Thoracic aorta (tissue), 2 donors: ENCODE measurements at regions not wholly inside any gene's neighbourhood (a gene's known extent, or its start where the extent isn't known, plus 50 kb on each side); places are given as distances from the start of the nearest gene placed in this dataset.

Experiments used
- ATAC-seq: fragments of 150-250 bp; one replicate; pipeline ENCODE4 v1.8.0; 2017; ENCODE audit warnings: low read depth; ENCODE audit not compliant: insufficient number of reproducible peaks, low FRiP score
- DNase-seq: peaks from one replicate; pipeline ENCODE4 v3.0.0-alpha.2; 2020; ENCODE audit warnings: low spot score
- H3K27ac ChIP-seq, 2 donors: fragments of 200-600 bp; sonication (generic); 1 replicate in 1 of 2; 2 replicates in 1 of 2; pipeline ENCODE4 v1.5.1; 2016; ENCODE audit warnings: mild to moderate bottlenecking in 2 of 2, moderate library complexity in 2 of 2
- H3K27me3 ChIP-seq: fragments of 200-600 bp; sonication (generic); replicated peaks from 2 replicates; pipeline ENCODE4 v1.6.0; 2016; ENCODE audit warnings: mild to moderate bottlenecking; ENCODE audit not compliant: insufficient read depth
- H3K36me3 ChIP-seq: fragments of 200-600 bp; sonication (generic); one replicate; pipeline ENCODE4 v1.5.1; 2016
- H3K4me1 ChIP-seq, 2 donors: fragments of 200-600 bp; sonication (generic); 1 replicate in 1 of 2; 2 replicates in 1 of 2; pipeline versions ENCODE4 v1.5.1 to v1.6.0; 2016; ENCODE audit warnings: low read depth in 2 of 2, mild to moderate bottlenecking in 1 of 2; ENCODE audit not compliant: control insufficient read depth in 1 of 2
- H3K4me3 ChIP-seq: fragments of 200-600 bp; sonication (generic); 2 replicates; pipeline ENCODE4 v1.5.1; 2016; ENCODE audit warnings: mild to moderate bottlenecking
- H3K9me3 ChIP-seq: fragments of 200-600 bp; sonication (generic); 2 replicates; pipeline ENCODE4 v1.5.1; 2016
- CTCF ChIP-seq: fragments of 200-600 bp; sonication (generic); IDR thresholded peaks from one replicate; pipeline ENCODE4 v1.5.1; 2019; ENCODE audit warnings: antibody characterized with exemption

GRCh38 chr2:196538646-196539045, 100.9 kb upstream of the CCDC150 start:
- ATAC-seq (no peak), DNase-seq (no peak)
- Histone ChIP-seq H3K4me3 (no peak overlapping the region), H3K27ac (no peak overlapping the region), H3K27me3 (no peaks in the 10 kb centered on the region), H3K36me3 (no peaks in the 10 kb centered on the region), H3K9me3 (no peaks in the 10 kb centered on the region), H3K4me1 (no peaks in the 10 kb centered on the region)
- TF ChIP-seq CTCF = no peak

GRCh38 chr2:196544906-196545433, 94.5 kb upstream of the CCDC150 start:
- no peaks in the 10 kb centered on the region for H3K4me1 ChIP-seq
- no peak for ATAC-seq
- H3K27ac ChIP-seq = no peak overlapping the region
- H3K36me3 ChIP-seq = no peaks in the 10 kb centered on the region
- H3K4me3 ChIP-seq = no peak overlapping the region
- H3K27me3 ChIP-seq = no peaks in the 10 kb centered on the region
- H3K9me3 ChIP-seq = no peaks in the 10 kb centered on the region
- DNase-seq = no peak
- TF ChIP-seq CTCF = no peak

- no peaks in the 10 kb centered on the region for H3K4me1 ChIP-seq
- no peaks in the 10 kb centered on the region for H3K9me3 ChIP-seq
- no peak for TF ChIP-seq CTCF
- H3K4me3 ChIP-seq = no peak overlapping the region
- H3K27ac ChIP-seq = no peak overlapping the region
- ATAC-seq (no peak), DNase-seq (no peak)
- no peaks in the 10 kb centered on the region for H3K36me3 ChIP-seq
- H3K27me3 ChIP-seq = no peaks in the 10 kb centered on the region
Measured at GRCh38 chr2:196546151-196546919, 93.2 kb upstream of the CCDC150 start.

- ATAC-seq = no peak
- H3K4me3 ChIP-seq = no peak overlapping the region
- no peaks in the 10 kb centered on the region for H3K36me3 ChIP-seq
- TF ChIP-seq CTCF = no peak
- H3K4me1 ChIP-seq = no peaks in the 10 kb centered on the region
- H3K27ac ChIP-seq = no peak overlapping the region
- no peak for DNase-seq
- no peaks in the 10 kb centered on the region for H3K27me3 ChIP-seq
- H3K9me3 ChIP-seq = no peaks in the 10 kb centered on the region
Measured at GRCh38 chr2:196549052-196549451, 90.5 kb upstream of the CCDC150 start.

- H3K27me3 ChIP-seq = no peaks in the 10 kb centered on the region
- no peak overlapping the region for H3K27ac ChIP-seq
- no peaks in the 10 kb centered on the region for H3K9me3 ChIP-seq
- no peak for DNase-seq
- no peak for ATAC-seq
- H3K36me3 ChIP-seq = no peaks in the 10 kb centered on the region
- no peak for TF ChIP-seq CTCF
- H3K4me3 ChIP-seq = no peak overlapping the region
- H3K4me1 ChIP-seq = no peaks in the 10 kb centered on the region
Measured at GRCh38 chr2:196551014-196551413, 88.5 kb upstream of the CCDC150 start.
